GM21423 (cell line): ENCODE measurements at regions not wholly inside any gene's neighbourhood (a gene's known extent, or its start where the extent isn't known, plus 50 kb on each side); places are given as distances from the start of the nearest gene placed in this dataset.

ENCODE experiments used
- ATAC-seq: cut with Tn5 transposase; IDR thresholded peaks from one replicate; pipeline ENCODE4 v1.9.1; 2021; ENCODE audit warnings: mild to moderate bottlenecking, moderate library complexity; ENCODE audit not compliant: unreplicated experiment

GRCh38 chrX:20397587-20397986 is 130.9 kb upstream of the RPS6KA3 start:
- ATAC-seq: no peak

- ATAC-seq: no peak
These were observed 127.7 kb upstream of the RPS6KA3 start for GRCh38 chrX:20394451-20394850.

GRCh38 chrX:20393944-20394343 is 127.2 kb upstream of the RPS6KA3 start:
- ATAC-seq: no peak

- ATAC-seq: no peak
These were observed 121.9 kb upstream of the RPS6KA3 start for GRCh38 chrX:20388594-20388993.

- ATAC-seq: no peak
These were observed 116.8 kb upstream of the RPS6KA3 start for GRCh38 chrX:20383477-20383876.

DNA sequence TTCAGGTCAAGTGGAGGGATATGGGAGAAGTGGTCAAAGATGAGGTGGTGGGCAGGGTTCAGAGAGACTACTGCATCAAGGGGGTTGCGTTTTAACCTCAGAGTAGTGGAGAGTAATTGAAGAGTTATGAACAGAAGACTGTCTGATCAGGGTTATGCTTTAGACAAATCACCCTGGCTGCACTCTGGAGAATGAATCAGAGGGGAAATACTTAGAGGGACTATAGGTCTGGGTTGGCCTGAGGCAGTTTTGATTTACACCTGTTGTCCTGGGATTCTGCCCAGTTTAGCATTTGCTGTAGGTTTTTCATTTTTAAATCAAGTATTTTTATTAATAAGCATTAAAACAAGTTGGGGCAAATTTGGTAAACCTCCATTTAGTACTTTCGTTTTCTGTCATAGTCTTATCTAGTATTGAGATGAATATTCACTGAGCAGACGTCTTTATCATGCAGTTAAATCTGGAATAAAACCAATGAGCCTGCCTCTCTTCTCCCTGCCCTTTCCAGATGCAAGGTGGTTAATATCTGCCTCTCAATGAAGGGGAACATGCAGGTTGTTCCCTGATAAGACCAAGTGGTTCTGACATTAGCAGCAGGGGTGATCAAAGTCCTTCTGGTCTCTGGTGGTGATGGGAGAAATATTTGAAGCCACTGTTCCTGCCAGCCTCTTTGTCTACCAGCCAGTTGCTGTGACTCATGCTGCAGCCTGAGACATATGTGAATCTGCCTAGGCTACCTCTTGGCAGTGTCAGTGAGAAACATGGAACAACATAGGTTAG is 116.0 kb upstream of the RPS6KA3 start:
- ATAC-seq: peak; percentile 64

- ATAC-seq: no peak
These were observed 115.4 kb upstream of the RPS6KA3 start for GRCh38 chrX:20382082-20382481.

DNA sequence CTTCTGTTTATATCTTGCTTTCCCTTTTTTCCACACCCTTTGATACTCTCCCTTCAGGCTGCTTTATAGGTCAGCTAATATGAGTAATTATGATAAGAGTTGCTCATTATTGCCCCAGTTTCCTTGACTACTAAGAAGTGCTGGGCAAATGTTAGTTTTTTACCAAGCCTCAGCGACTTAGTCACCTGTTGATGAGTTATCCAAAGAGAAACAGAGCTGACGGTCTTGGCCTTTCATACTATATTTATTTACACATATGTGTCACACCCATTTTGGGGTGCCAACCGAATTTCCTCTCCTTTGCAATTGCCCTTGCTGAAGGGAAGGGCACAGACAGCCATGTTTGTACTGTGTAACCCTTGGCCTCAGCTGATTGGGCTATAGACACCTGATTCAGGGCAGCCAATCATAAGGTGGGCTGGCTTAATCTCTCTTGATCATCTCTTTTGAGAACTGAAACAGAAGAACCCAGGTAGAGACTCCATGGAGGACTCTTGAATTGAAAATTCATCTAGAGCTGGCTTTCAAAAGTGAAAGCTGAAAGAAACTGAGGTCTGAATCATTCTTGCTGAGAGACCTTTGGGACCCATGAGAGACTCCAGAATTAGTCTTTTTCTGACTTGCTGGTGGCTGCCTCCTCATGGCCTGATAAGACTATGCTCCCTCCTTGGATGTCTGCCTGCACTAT is 111.7 kb upstream of the RPS6KA3 start:
- no peak for ATAC-seq

- ATAC-seq: no peak
These were observed 108.3 kb upstream of the RPS6KA3 start for GRCh38 chrX:20374900-20375438.

- no peak for ATAC-seq
These were observed 107.7 kb upstream of the RPS6KA3 start for GRCh38 chrX:20374450-20374849.

- no peak for ATAC-seq
These were observed 106.4 kb upstream of the RPS6KA3 start for GRCh38 chrX:20373063-20373462.

DNA sequence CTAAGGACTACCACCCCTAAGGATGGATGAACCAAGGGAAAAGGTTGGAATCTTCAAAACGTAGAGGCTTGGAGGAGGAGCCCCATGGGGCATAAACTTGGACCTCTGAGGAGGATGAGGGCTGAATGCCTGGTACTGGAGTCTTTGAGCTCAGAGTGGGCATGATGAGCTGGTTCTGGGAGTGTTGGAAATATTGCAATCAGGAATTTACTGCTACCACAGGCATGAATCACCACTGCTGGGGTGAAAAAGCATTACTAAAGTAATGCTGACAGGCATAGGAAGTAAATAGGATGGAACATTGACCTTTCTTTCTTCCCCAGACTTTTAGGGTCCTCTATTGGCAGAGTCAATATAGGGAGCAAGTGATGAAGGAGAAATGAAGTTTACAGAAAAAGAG is 105.8 kb upstream of the RPS6KA3 start:
- ATAC-seq: no peak

DNA sequence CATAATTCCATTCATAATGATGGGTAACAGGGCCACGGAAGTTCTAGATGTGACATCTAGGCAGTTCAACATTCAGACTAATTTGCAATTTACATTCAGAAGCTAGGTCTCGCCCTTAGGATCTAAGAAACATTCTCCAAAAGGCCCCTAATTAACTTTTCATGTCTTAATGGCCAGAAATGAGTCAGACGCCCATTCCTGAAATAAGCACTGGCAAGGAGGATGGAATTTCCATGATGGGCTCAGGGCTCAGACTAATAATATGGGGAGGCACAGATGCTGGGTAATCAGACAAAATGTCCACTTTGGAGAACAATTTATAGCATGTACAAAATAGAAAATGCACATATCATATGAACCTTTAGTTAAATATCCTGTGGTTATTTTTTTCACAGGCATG is 102.8 kb upstream of the RPS6KA3 start:
- ATAC-seq: no peak

DNA sequence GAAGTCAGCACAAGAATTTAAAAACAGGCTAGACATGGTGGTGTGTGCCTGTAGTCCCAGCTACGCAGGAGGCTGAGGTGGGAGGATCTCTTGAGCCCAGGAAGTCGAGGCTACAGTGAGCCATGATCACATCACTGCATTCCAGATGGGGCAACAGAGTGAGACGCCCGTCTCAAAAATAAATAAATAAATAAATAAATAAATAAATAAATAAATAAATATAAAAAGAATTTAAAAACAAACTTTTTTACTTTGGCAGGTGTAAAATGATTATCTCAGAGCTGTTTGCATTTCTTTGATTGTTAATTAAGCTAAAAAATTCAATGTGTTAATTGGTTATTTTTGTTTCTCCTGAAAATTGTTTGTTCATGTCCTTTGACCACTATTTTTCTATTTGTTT is 97.5 kb upstream of the RPS6KA3 start:
- ATAC-seq: no peak

DNA sequence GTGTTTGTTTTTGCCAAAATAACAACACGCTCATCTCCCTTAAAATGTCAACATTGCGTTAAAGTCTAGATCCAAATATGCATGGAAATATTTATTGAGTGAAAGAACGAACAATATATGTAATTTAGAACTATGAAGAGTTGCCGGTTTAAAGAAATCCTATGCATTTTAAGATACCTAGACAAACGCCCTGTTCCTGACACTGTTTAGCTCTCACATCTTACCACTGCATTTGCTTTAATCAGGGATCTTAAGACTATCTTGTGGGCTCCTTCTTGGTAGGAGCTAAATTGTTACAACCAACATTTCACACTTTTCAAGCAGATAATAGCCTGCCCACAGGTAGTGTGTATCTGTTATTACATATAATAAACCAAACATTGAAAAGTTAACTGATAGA is 96.6 kb upstream of the RPS6KA3 start:
- no peak for ATAC-seq

- no peak for ATAC-seq
These were observed 95.9 kb upstream of the RPS6KA3 start for GRCh38 chrX:20362268-20363267.

DNA sequence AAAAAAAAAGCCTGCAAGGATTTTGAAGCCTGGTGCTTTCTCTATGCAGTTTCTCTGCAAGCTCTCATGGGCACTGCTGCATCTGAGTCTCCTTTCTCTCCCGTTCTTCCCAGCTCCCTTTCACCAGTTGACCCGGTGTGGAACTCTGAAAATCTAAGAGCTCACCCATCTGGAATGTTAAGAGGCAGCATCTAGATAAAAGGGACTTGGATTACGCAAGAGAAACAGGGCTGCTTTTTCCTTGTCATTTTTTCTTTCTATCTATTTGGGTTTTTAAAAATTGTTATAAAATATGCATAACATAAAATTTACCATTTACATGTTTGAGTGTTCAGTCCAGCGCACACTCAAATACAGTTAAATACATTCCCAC is 95.2 kb upstream of the RPS6KA3 start:
- no peak for ATAC-seq

- ATAC-seq: no peak
These were observed 94.6 kb upstream of the RPS6KA3 start for GRCh38 chrX:20361081-20361889.

- ATAC-seq: no peak
These were observed 88.5 kb upstream of the RPS6KA3 start for GRCh38 chrX:20355187-20355586.

GRCh38 chrX:20354505-20354904 is 87.8 kb upstream of the RPS6KA3 start:
- ATAC-seq: no peak
